GM18498 (cell line): ENCODE measurements at regions not wholly inside any gene's neighbourhood (a gene's known extent, or its start where the extent isn't known, plus 50 kb on each side); places are given as distances from the start of the nearest gene placed in this dataset.

Source experiments
- ATAC-seq: cut with Tn5 transposase; IDR thresholded peaks from one replicate; pipeline ENCODE4 v1.9.1; 2021; ENCODE audit warnings: mild to moderate bottlenecking, moderate library complexity; ENCODE audit not compliant: unreplicated experiment

DNA sequence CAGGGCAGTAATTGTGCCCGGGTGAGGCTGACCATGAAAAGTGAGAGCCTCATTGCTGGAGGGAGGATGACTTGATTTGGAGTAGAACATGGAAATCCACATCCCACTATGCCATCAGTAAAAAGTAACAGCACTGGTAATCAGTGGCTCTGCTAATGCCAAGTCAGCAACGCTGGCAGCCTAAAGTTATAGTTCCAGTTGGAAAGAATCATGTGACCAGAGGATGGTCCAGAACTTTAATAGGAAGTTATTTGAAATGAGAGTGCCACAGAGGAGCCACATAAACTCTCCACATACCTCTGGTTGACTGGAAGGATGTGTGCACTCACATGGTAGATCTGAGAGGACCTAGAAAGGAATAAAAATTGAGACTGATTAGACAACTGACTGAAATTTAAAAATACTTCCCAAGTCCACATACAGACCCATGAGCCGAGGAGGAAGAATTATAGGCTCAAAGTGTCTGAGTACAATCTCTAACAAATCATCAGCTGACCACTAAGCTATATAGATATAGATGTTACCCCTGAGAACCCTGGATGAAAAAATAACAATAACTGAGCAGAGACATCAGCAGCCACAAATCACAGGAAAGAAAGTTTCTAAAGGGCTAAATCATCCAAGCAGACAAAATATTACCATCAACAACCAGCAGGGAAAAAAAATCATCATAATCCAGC is 346.8 kb downstream of the STK39 start:
- ATAC-seq, result no peak

DNA sequence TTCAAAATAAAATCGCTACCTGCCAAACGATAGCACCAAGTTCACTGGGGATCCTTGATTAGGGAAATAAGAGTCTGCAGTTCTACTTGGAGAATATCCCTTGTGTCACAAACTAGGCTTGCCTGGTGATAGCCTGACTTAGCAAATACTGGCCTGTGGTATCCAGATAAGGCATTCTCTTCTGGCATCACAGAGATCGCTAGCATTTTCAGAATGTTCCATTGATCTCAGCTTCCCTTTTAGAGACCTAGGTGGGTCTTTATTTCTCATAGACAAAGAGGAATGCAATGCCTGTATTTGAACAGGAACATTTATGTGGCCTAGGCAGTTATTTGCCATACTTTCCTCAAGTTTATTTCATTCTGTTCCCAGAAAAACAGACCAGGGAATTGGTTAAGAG is 349.1 kb downstream of the STK39 start:
- no peak for ATAC-seq

DNA sequence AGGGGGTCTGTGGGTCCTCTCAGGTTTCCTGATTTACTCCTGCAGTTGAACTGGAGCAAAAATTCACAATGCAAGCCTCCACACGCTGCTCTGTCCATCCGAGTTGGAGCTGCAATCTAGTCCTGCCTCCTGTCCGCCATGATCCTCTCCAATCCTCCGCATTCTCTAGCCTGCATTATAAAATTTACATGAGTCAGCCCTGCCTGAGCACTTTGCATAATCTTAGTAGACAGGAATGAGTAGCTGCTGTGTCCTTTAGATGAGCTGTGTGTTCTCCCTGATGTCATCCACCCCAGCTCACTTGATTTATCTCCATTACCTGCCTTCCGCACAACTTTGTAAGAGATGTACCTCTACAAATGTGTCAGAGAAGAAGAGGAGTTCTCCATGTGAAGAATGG is 355.6 kb downstream of the STK39 start:
- no peak for ATAC-seq

DNA sequence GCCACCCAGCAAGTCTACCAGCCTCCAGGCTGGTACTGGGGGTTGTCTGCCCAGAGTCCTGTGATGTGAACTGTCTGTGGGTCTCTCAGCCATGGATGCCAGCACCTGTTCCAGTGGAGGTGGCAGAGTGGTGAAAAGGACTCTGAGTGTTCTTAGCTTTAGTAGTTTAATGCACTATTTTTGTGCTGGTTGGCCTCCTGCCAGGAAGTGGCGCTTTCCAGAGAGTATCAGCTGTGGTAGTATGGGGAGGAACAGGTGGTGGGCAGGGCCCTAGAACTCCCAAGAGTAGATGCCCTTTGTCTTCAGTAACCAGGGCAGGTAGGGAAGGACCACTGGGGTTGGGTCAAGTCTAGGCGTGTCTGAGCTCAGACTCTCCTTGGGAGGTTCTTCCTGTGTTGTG is 356.7 kb downstream of the STK39 start:
- no peak for ATAC-seq

GRCh38 chr2:167880415-167880814 is 367.0 kb downstream of the STK39 start:
- ATAC-seq, result no peak

DNA sequence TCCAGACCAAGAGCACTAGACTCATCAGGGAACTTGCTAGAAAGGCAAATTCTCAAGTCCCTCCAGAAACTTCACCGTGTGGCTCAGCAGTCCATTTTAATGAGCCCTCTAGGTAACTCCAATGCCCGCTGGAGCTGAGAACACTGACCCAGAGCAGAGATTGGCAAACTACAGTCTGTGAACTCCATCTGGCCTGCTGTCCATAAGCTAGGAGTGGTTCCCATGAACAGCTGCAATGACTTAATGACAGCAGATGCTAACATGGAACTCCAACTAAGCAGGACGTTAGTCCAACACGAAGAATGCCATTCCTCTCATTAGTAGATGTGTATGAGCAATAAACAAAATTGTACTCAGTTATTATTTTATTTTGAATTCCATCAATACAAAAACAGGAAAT is 371.9 kb downstream of the STK39 start:
- ATAC-seq, result no peak

DNA sequence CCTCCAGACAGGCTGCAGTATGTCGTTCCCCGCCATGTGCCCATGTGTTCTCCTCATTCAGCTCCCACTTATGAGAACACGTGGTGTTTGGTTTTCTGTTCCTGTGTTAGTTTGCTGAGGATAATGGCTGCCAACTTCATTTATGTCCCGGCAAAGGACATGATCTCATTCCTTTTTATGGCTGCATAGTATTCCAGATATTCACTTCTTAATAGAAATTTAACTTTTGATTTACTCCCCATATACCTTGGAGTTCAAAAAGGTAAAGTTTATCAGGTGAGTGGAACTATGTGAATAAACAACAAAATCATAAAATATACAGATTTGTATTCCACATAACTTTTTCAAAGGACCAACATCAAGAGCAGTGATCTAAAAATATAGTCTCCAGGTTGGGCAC is 372.6 kb downstream of the STK39 start:
- ATAC-seq, result no peak

- no peak for ATAC-seq
These were observed 376.1 kb downstream of the STK39 start for GRCh38 chr2:167871286-167871685.

- ATAC-seq, result no peak
These were observed 378.2 kb downstream of the STK39 start for GRCh38 chr2:167869200-167869599.

DNA sequence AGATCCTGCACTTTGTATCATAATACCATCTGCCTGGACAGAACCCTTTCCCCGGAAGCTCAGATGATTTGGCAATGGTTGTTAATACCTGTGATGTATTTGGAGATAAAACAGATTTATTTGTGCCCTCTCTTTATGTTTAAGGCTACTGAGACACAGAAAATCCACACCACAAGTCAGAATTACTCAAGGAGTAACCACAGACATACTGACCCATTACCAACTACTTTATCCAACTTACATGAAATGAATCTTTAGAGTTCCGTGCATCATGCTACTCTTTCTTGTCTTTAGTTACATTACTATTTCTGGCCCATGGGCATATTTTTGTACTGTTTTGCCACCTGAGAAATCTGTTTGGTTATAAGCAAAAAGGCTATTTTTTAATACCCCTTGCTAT is 384.0 kb downstream of the STK39 start:
- ATAC-seq, result no peak

DNA sequence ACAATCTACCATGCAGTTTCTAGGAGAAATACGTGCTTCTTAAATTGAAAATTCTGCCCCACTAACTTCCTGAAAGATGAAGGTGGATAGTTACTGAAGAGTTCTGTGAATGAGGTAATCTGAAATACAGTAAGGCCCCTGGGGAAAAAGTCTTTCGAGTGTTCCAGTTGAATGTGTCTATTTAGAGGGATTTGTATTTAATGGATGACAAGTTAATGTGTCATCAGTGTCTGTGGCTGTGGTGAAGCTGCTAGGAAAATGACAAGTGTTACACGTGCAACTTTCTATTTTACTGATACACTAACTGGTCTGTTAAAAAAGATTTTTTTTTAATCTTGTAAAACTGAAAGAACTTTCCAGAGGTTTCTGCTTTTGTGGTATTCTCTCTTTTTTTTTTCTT is 384.6 kb downstream of the STK39 start:
- ATAC-seq, result peak; percentile 67

GRCh38 chr2:167862296-167862695 is 385.1 kb downstream of the STK39 start:
- peak; percentile 12 for ATAC-seq

DNA sequence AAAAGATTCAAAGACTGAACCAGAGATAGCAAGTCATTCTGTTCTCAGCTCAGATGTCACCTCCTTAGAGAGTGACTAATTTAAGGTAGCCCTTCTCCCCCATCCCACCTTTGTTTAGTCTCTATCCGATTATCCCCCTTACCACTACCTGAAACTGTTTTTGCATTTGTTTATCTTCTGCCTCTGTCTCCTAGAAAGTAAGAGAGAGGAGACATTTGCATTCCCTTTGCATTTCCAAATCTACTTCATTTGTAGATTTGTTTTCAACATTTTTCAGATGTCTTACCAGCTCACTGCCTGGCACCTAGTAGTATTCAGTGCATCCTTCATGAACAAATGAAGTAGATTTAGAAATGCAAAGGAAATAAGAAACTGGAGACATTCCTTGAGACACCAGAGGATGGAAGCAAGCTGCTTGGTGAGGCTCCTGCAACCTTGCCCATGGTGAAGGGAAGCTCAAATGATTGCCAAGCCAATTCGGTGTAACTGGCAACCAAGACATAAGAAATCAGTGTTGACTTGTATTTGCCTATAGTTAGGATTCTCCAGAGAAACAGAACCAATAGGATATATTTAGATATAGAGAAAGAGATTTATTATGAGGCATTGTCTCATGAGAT is 385.7 kb downstream of the STK39 start:
- no peak for ATAC-seq

DNA sequence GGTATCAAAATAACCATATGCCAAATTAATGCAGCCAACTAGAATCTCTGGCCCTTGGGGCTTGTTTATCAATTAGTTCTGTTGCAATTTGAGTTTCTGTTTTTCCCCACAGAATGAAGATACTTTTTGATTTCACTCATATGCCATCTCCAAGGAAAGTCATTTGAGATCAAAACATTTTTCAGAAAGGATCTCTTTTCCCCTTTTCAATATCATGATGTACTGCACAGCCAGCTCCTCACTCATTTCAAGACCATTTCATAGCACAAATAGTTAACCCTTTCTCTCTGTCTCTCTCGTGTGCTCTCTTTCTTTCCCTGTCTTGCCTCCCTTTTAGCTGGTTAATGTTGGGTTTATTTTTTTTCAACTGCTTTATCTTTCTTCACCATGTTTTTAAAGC is 387.3 kb downstream of the STK39 start:
- ATAC-seq, result no peak

- no peak for ATAC-seq
These were observed 387.7 kb downstream of the STK39 start for GRCh38 chr2:167859676-167860075.

DNA sequence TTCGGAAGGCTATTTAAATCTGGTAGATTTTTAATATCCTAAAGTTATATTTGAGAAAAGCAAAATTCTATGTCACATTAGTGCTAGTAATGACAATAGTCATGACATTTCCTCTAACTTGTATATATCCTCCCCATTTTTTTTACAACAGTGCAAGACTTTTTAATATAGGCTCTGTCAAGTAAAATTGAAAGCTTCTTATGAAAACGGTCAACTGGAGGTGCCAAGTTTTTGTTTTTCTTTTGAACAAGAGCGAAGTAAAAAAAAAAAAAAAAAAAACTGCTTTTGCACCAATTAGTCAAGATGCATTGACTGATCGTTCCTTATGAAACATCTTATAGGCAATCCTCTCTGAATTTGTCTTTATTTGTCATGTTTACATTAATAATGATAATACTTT is 389.3 kb downstream of the STK39 start:
- ATAC-seq, result no peak

DNA sequence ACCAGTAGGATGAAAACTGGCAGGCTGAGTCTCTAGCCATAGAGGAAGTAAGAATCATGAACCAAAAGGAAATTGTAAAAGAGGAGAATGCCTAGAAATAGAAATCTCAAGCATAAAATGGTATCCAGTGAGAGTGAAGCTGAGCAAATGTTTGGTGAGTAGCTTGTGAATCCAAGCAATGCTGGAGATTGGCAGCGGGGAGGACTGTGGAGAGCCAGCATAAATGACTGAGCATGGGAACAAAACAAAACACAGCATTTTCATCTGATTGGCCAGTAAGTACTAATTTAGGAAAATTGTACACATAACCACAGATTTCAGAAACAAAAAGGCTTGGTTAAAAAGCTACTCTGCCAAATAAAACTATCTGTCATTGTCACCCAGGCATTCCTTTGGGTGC is 390.0 kb downstream of the STK39 start:
- ATAC-seq, result no peak

DNA sequence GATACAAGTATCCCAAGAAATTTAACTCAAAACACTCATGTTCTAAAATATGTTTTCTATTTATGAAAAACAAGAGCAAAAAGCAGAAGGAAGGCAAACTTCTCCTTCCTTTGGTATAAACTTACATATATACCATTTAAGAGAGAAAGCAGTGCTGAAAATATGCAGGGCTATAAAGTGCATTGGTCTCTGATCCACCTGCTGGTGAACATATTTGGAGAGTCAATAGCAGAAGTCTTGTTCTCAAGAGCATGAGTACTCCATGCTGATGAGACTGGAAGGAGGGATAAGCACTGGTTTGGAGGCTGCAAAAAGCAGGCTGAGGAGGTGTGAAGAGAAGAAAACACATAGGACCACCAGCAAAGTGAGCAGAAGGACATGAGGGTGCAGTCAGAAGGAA is 391.2 kb downstream of the STK39 start:
- no peak for ATAC-seq

DNA sequence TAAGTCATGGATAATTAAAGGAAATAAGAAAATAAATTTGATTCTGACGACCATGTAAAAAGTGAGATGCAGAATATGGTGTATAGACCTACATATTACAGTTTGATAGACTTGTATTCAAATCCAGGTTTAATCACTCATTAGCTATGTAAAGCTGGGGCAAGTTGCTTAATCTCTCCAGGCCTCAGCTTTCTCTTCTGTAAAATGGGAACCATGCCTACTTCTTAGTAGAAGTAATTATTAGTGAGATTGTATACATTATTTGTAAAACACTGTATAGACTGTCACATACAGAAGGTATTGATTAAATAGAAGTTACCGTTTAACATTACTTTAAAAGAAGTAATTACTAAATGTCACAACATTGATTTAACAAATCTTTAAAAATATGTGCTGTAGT is 392.2 kb downstream of the STK39 start:
- ATAC-seq, result no peak

GRCh38 chr2:167853717-167854116 is 393.7 kb downstream of the STK39 start:
- no peak for ATAC-seq

DNA sequence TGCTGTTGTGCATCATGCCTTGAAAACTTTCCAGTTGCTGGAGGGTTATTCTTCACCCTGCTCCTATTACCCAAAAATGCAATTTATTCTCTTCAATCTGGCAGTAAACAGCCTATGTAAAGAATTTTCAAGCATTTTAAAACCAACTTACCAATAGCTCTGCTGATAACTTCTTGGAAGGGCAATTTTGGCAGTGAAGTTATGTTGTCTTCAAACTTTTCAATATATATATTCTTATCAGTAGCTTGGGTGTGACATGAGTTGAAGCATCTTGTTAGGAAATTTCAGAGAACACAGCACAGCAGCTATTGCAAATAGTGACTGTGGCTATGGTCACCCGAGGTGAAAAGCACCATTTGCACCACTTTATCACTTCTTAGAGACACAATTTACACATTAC is 395.5 kb downstream of the STK39 start:
- no peak for ATAC-seq

GRCh38 chr2:167851323-167851860 is 396.0 kb downstream of the STK39 start:
- ATAC-seq, result no peak
